ENCODE measurements at regions not wholly inside any gene's neighbourhood (a gene's known extent, or its start where the extent isn't known, plus 50 kb on each side); places are given as distances from the start of the nearest gene placed in this dataset.

DNA sequence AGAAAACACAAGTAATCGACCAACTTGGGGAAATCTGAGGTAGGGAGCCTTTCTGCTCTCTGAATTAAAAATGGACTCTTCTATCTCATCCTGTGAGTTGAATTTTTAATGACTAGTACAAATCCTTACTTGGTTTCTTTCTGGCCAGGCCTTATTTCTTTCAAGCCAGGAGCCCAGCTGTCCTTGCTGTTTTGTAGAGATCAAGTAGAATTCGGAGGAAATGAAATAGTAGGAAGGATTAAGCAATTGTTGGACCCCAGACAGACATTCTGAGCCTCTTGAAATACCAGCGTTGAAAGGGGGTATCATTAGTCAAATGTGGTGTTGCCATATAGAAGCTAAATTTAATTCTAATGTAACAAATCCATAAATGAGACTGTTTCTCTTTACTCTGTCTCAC is 53.7 kb upstream of the SMIM15 start:
- no peak overlapping the region for H3K27ac ChIP-seq
- TF ChIP-seq EP300 (IDR thresholded peaks at IDR 0.05) (no peak), POLR2A (IDR thresholded peaks at IDR 0.05) (no peak), POLR2AphosphoS5 (IDR thresholded peaks at IDR 0.05) (no peak)
- TF ChIP-seq, protein P1, sequence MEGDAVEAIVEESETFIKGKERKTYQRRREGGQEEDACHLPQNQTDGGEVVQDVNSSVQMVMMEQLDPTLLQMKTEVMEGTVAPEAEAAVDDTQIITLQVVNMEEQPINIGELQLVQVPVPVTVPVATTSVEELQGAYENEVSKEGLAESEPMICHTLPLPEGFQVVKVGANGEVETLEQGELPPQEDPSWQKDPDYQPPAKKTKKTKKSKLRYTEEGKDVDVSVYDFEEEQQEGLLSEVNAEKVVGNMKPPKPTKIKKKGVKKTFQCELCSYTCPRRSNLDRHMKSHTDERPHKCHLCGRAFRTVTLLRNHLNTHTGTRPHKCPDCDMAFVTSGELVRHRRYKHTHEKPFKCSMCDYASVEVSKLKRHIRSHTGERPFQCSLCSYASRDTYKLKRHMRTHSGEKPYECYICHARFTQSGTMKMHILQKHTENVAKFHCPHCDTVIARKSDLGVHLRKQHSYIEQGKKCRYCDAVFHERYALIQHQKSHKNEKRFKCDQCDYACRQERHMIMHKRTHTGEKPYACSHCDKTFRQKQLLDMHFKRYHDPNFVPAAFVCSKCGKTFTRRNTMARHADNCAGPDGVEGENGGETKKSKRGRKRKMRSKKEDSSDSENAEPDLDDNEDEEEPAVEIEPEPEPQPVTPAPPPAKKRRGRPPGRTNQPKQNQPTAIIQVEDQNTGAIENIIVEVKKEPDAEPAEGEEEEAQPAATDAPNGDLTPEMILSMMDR (IDR thresholded peaks at IDR 0.05): no peak
- H3K4me1 ChIP-seq: no peaks in the 10 kb centered on the region
- no peaks in the 10 kb centered on the region for H3K27me3 ChIP-seq
- WGBS, 2 donors: 77 to 84% methylated on average over 3 of the region's 3 CpGs
- H3K36me3 ChIP-seq: no peaks in the 10 kb centered on the region
- H3K9me3 ChIP-seq: no peaks in the 10 kb centered on the region
- intact Hi-C loops (cut with DNase I): no loop called here
- no peak overlapping the region for H3K4me3 ChIP-seq
- DNase-seq: no peak

DNA sequence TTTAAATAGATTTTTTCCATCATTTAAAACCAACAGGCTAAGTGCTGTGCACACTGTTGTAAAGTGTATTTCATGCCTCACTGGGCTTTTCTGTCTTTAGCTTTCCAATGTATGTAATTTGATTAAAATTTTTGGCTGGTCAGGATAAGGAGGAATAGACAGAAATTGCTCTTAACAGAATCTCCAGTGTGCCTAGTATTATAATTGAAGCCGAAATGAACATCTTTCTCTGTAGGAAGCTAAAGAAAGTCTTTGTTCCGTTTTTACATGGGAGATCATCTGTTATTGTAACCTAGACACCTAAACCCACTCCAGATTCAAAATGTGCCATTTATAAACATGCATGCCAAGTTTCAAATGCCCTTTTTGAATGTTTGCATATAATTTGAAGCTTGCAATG is 54.5 kb upstream of the SMIM15 start:
- DNase-seq: no peak
- no peak overlapping the region for H3K27ac ChIP-seq
- H3K27me3 ChIP-seq: no peaks in the 10 kb centered on the region
- intact Hi-C loops (cut with DNase I): no loop called here
- no peaks in the 10 kb centered on the region for H3K36me3 ChIP-seq
- no peaks in the 10 kb centered on the region for H3K4me1 ChIP-seq
- WGBS, 2 donors: 88 to 89% methylated on average over 2 of the region's 2 CpGs
- no peak for TF ChIP-seq POLR2AphosphoS5 (IDR thresholded peaks at IDR 0.05)
- TF ChIP-seq EP300 (IDR thresholded peaks at IDR 0.05): no peak
- no peak for TF ChIP-seq POLR2A (IDR thresholded peaks at IDR 0.05)
- TF ChIP-seq, protein P1 (IDR thresholded peaks at IDR 0.05): no peak
- H3K4me3 ChIP-seq: no peak overlapping the region
- H3K9me3 ChIP-seq: no peaks in the 10 kb centered on the region

DNA sequence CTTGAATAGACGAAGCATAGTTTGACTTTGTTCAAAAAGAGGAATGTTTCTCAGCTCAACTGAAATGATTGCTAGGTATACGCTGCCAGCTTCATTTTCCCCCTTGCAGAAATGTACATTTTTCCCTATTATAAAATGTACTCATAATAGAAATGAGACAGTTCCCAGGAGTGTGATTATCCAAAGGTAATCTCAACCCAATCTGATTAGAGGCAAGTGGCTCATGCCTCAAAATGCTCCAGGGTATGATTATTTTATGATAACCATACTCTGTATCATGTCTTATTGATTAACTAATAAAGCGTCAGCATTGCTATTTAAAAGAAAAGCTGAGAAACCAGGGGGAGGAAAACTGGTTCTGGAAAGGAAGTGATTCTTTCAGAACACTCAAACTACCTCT is 54.9 kb upstream of the SMIM15 start:
- Histone ChIP-seq H3K36me3 (no peaks in the 10 kb centered on the region), H3K27ac (no peak overlapping the region), H3K27me3 (no peaks in the 10 kb centered on the region), H3K9me3 (no peaks in the 10 kb centered on the region), H3K4me3 (no peak overlapping the region), H3K4me1 (no peaks in the 10 kb centered on the region)
- intact Hi-C loops (cut with DNase I): no loop called here
- TF ChIP-seq, protein P1 (IDR thresholded peaks at IDR 0.05): no peak
- TF ChIP-seq POLR2AphosphoS5 (IDR thresholded peaks at IDR 0.05) (no peak), EP300 (IDR thresholded peaks at IDR 0.05) (no peak)
- 91 to 97% methylated on average over 3 of the region's 3 CpGs for WGBS, 2 donors
- no peak for DNase-seq

DNA sequence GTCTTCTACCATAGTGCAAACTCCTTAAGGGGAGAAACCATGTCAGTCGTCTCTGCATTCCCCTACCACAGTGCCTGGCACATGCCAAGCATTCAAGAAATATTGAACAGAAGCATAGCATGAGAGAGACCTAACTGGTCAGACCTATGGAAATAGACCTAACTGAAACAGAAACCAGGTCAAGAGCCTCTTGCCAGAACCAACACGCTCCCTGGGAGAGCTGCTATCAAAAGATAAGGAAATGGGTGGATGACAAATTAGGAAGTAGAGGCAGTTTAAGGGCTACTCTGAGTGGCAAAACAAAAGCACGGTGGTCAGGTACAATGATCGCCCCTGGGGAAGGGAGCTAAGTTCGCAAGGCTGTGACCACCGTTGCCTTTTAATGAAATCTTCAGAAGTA is 66.0 kb upstream of the SMIM15 start:
- no peaks in the 10 kb centered on the region for H3K4me1 ChIP-seq
- H3K9me3 ChIP-seq: no peaks in the 10 kb centered on the region
- intact Hi-C loops (cut with DNase I): no loop called here
- no peaks in the 10 kb centered on the region for H3K27me3 ChIP-seq
- no peak for DNase-seq
- no peaks in the 10 kb centered on the region for H3K36me3 ChIP-seq
- 84 to 85% methylated on average over 6 of the region's 6 CpGs for WGBS, 2 donors
- H3K4me3 ChIP-seq: no peak overlapping the region
- TF ChIP-seq POLR2A (IDR thresholded peaks at IDR 0.05) (no peak), POLR2AphosphoS5 (IDR thresholded peaks at IDR 0.05) (no peak), EP300 (IDR thresholded peaks at IDR 0.05) (no peak)
- TF ChIP-seq, protein P1 (IDR thresholded peaks at IDR 0.05): no peak
- H3K27ac ChIP-seq: no peak overlapping the region

DNA sequence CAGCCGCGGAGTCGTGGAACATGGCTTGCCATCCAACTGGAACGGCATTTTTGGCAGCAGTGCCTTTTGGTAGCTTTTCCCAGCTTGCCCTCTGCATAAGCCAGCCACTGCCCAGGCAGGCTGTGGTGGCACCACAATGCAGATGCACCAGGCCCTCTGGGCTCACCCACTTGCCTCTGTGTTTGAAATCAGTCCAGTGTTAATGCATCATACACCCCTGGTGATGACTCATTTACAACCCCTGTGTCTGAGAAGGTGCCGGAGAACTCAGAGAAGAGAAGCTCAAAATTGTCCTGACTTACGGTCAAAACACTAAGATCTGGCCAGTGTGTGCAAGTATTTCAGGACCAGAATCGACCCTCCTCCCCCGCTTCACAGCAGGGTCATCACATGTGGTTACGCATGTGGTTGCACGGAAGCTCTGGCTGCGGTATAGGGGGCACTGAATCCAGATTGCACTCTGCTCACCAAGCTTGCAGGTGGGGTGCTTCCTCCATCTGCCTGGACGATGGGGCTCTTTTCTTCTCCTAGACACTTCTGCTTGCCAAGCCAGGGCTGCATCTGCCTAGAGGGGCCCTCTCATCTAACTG is 66.5 kb upstream of the SMIM15 start:
- TF ChIP-seq EP300 (IDR thresholded peaks at IDR 0.05) (no peak), POLR2A (IDR thresholded peaks at IDR 0.05) (no peak), POLR2AphosphoS5 (IDR thresholded peaks at IDR 0.05) (no peak)
- TF ChIP-seq, protein P1 (IDR thresholded peaks at IDR 0.05): no peak
- intact Hi-C loops (cut with DNase I): no loop called here
- no peak for DNase-seq
- H3K4me1 ChIP-seq: no peaks in the 10 kb centered on the region
- H3K4me3 ChIP-seq: no peak overlapping the region
- no peak overlapping the region for H3K27ac ChIP-seq
- no peaks in the 10 kb centered on the region for H3K27me3 ChIP-seq
- 68 to 75% methylated on average over 12 of the region's 12 CpGs for WGBS, 2 donors
- no peaks in the 10 kb centered on the region for H3K36me3 ChIP-seq
- no peaks in the 10 kb centered on the region for H3K9me3 ChIP-seq
